ENCODE measurements at regions not wholly inside any gene's neighbourhood (a gene's known extent, or its start where the extent isn't known, plus 50 kb on each side); places are given as distances from the start of the nearest gene placed in this dataset.

- DNase-seq (ENCODE audit: low read depth in 4 of 6, low spot score in 6 of 6), result peak in 1 of 6 donors; percentile 63
- no peak overlapping the region for H3K27ac ChIP-seq (ENCODE audit: low read depth, low read length)
- peaks cover 34% of the 10 kb centered on the region for H3K4me1 ChIP-seq (ENCODE audit: control insufficient read depth, insufficient read depth, low read length)
- no peak overlapping the region for H3K4me3 ChIP-seq (ENCODE audit: low read depth, low read length)
- H3K9me3 ChIP-seq (ENCODE audit: control insufficient read depth, insufficient read depth, low read length), result no peaks in the 10 kb centered on the region
- WGBS (ENCODE audit: insufficient coverage), result 63% methylated on average over 1 of the region's 4 CpGs
- no peaks in the 10 kb centered on the region for H3K27me3 ChIP-seq (ENCODE audit: control insufficient read depth, insufficient read depth, low read length)
- no peaks in the 10 kb centered on the region for H3K36me3 ChIP-seq (ENCODE audit: control insufficient read depth, insufficient read depth, low read length)
Observed at GRCh38 chr17:73994946-73995345, 208.5 kb upstream of the RPL38 start.

- WGBS (ENCODE audit: insufficient coverage), result no CpG with 5 or more reads among the region's 3 CpGs
- DNase-seq (ENCODE audit: low read depth in 4 of 6, low spot score in 6 of 6), result peak in 1 of 6 donors; percentile 37
Observed at GRCh38 chr17:73997059-73997458, 206.4 kb upstream of the RPL38 start.

GRCh38 chr17:73998249-73998648 lies 205.2 kb upstream of the RPL38 start:
- Histone ChIP-seq H3K4me3 (ENCODE audit: low read depth, low read length) (no peak overlapping the region), H3K27ac (ENCODE audit: low read depth, low read length) (no peak overlapping the region), H3K36me3 (ENCODE audit: control insufficient read depth, insufficient read depth, low read length) (no peaks in the 10 kb centered on the region), H3K9me3 (ENCODE audit: control insufficient read depth, insufficient read depth, low read length) (no peaks in the 10 kb centered on the region), H3K27me3 (ENCODE audit: control insufficient read depth, insufficient read depth, low read length) (no peaks in the 10 kb centered on the region), H3K4me1 (ENCODE audit: control insufficient read depth, insufficient read depth, low read length) (peaks cover 22% of the 10 kb centered on the region)
- WGBS (ENCODE audit: insufficient coverage), result 83% methylated on average over 1 of the region's 4 CpGs
- DNase-seq (ENCODE audit: low read depth in 4 of 6, low spot score in 6 of 6), result peak in 1 of 6 donors; percentile 58

More at GRCh38 chr17:73997059-73997458, 206.4 kb upstream of the RPL38 start:
- Histone ChIP-seq H3K9me3 (ENCODE audit: control insufficient read depth, insufficient read depth, low read length) (no peaks in the 10 kb centered on the region), H3K4me1 (ENCODE audit: control insufficient read depth, insufficient read depth, low read length) (peaks cover 31% of the 10 kb centered on the region), H3K27me3 (ENCODE audit: control insufficient read depth, insufficient read depth, low read length) (no peaks in the 10 kb centered on the region), H3K36me3 (ENCODE audit: control insufficient read depth, insufficient read depth, low read length) (no peaks in the 10 kb centered on the region), H3K4me3 (ENCODE audit: low read depth, low read length) (no peak overlapping the region), H3K27ac (ENCODE audit: low read depth, low read length) (no peak overlapping the region)

GRCh38 chr17:73998653-73999645 lies 204.5 kb upstream of the RPL38 start:
- H3K36me3 ChIP-seq (ENCODE audit: control insufficient read depth, insufficient read depth, low read length), result no peaks in the 10 kb centered on the region
- H3K4me1 ChIP-seq (ENCODE audit: control insufficient read depth, insufficient read depth, low read length), result peaks cover 22% of the 10 kb centered on the region
- H3K9me3 ChIP-seq (ENCODE audit: control insufficient read depth, insufficient read depth, low read length), result no peaks in the 10 kb centered on the region
- no peak overlapping the region for H3K27ac ChIP-seq (ENCODE audit: low read depth, low read length)
- 12% methylated on average over 8 of the region's 23 CpGs for WGBS (ENCODE audit: insufficient coverage)
- H3K27me3 ChIP-seq (ENCODE audit: control insufficient read depth, insufficient read depth, low read length), result no peaks in the 10 kb centered on the region
- peak in 2 of 6 donors; percentile 25 to 65 for DNase-seq (ENCODE audit: low read depth in 4 of 6, low spot score in 6 of 6)
- H3K4me3 ChIP-seq (ENCODE audit: low read depth, low read length), result no peak overlapping the region

GRCh38 chr17:74001145-74001544 lies 202.3 kb upstream of the RPL38 start:
- Histone ChIP-seq H3K4me1 (ENCODE audit: control insufficient read depth, insufficient read depth, low read length) (peaks cover 27% of the 10 kb centered on the region), H3K9me3 (ENCODE audit: control insufficient read depth, insufficient read depth, low read length) (no peaks in the 10 kb centered on the region), H3K27me3 (ENCODE audit: control insufficient read depth, insufficient read depth, low read length) (no peaks in the 10 kb centered on the region), H3K27ac (ENCODE audit: low read depth, low read length) (no peak overlapping the region), H3K36me3 (ENCODE audit: control insufficient read depth, insufficient read depth, low read length) (no peaks in the 10 kb centered on the region), H3K4me3 (ENCODE audit: low read depth, low read length) (no peak overlapping the region)
- peak in 2 of 6 donors; percentile 65 to 93 for DNase-seq (ENCODE audit: low read depth in 4 of 6, low spot score in 6 of 6)
- 44% methylated on average over 2 of the region's 5 CpGs for WGBS (ENCODE audit: insufficient coverage)

- DNase-seq (ENCODE audit: low read depth in 4 of 6, low spot score in 6 of 6), result no peak
- no peak overlapping the region for H3K4me3 ChIP-seq (ENCODE audit: low read depth, low read length)
- 95% methylated on average over 4 of the region's 5 CpGs for WGBS (ENCODE audit: insufficient coverage)
- H3K36me3 ChIP-seq (ENCODE audit: control insufficient read depth, insufficient read depth, low read length), result no peaks in the 10 kb centered on the region
- H3K9me3 ChIP-seq (ENCODE audit: control insufficient read depth, insufficient read depth, low read length), result no peaks in the 10 kb centered on the region
- H3K27ac ChIP-seq (ENCODE audit: low read depth, low read length), result no peak overlapping the region
- peaks cover 33% of the 10 kb centered on the region for H3K4me1 ChIP-seq (ENCODE audit: control insufficient read depth, insufficient read depth, low read length)
- no peaks in the 10 kb centered on the region for H3K27me3 ChIP-seq (ENCODE audit: control insufficient read depth, insufficient read depth, low read length)
Observed at GRCh38 chr17:74002241-74002640, 201.2 kb upstream of the RPL38 start.

- Histone ChIP-seq H3K4me1 (ENCODE audit: control insufficient read depth, insufficient read depth, low read length) (peaks cover 32% of the 10 kb centered on the region), H3K4me3 (ENCODE audit: low read depth, low read length) (no peak overlapping the region)
- WGBS (ENCODE audit: insufficient coverage), result 89% methylated on average over 3 of the region's 7 CpGs
Observed at GRCh38 chr17:74004056-74004455, 199.4 kb upstream of the RPL38 start.

GRCh38 chr17:74005790-74006189 lies 197.7 kb upstream of the RPL38 start:
- Histone ChIP-seq H3K27ac (ENCODE audit: low read depth, low read length) (no peak overlapping the region), H3K4me1 (ENCODE audit: control insufficient read depth, insufficient read depth, low read length) (peaks cover 32% of the 10 kb centered on the region), H3K27me3 (ENCODE audit: control insufficient read depth, insufficient read depth, low read length) (peaks cover 11% of the 10 kb centered on the region), H3K4me3 (ENCODE audit: low read depth, low read length) (no peak overlapping the region), H3K36me3 (ENCODE audit: control insufficient read depth, insufficient read depth, low read length) (no peaks in the 10 kb centered on the region), H3K9me3 (ENCODE audit: control insufficient read depth, insufficient read depth, low read length) (no peaks in the 10 kb centered on the region)
- whole genome bisulfite sequencing (ENCODE audit: insufficient coverage), result 81% methylated on average over 9 of the region's 9 CpGs
- no peak for DNase-seq (ENCODE audit: low read depth in 4 of 6, low spot score in 6 of 6)

More at GRCh38 chr17:74004056-74004455, 199.4 kb upstream of the RPL38 start:
- Histone ChIP-seq H3K36me3 (ENCODE audit: control insufficient read depth, insufficient read depth, low read length) (no peaks in the 10 kb centered on the region), H3K27ac (ENCODE audit: low read depth, low read length) (no peak overlapping the region), H3K27me3 (ENCODE audit: control insufficient read depth, insufficient read depth, low read length) (peaks cover 3% of the 10 kb centered on the region), H3K9me3 (ENCODE audit: control insufficient read depth, insufficient read depth, low read length) (no peaks in the 10 kb centered on the region)
- DNase-seq (ENCODE audit: low read depth in 4 of 6, low spot score in 6 of 6), result no peak

GRCh38 chr17:74006371-74006770 lies 197.1 kb upstream of the RPL38 start:
- DNase-seq (ENCODE audit: low read depth in 4 of 6, low spot score in 6 of 6), result peak in 1 of 6 donors; percentile 61
- peaks cover 29% of the 10 kb centered on the region for H3K4me1 ChIP-seq (ENCODE audit: control insufficient read depth, insufficient read depth, low read length)
- WGBS (ENCODE audit: insufficient coverage), result 65% methylated on average over 8 of the region's 8 CpGs
- no peaks in the 10 kb centered on the region for H3K36me3 ChIP-seq (ENCODE audit: control insufficient read depth, insufficient read depth, low read length)
- H3K9me3 ChIP-seq (ENCODE audit: control insufficient read depth, insufficient read depth, low read length), result no peaks in the 10 kb centered on the region
- peaks cover 16% of the 10 kb centered on the region for H3K27me3 ChIP-seq (ENCODE audit: control insufficient read depth, insufficient read depth, low read length)
- H3K4me3 ChIP-seq (ENCODE audit: low read depth, low read length), result no peak overlapping the region
- H3K27ac ChIP-seq (ENCODE audit: low read depth, low read length), result no peak overlapping the region

- Histone ChIP-seq H3K4me1 (ENCODE audit: control insufficient read depth, insufficient read depth, low read length) (peaks cover 30% of the 10 kb centered on the region), H3K27me3 (ENCODE audit: control insufficient read depth, insufficient read depth, low read length) (peaks cover 16% of the 10 kb centered on the region), H3K27ac (ENCODE audit: low read depth, low read length) (no peak overlapping the region), H3K9me3 (ENCODE audit: control insufficient read depth, insufficient read depth, low read length) (no peaks in the 10 kb centered on the region), H3K4me3 (ENCODE audit: low read depth, low read length) (no peak overlapping the region), H3K36me3 (ENCODE audit: control insufficient read depth, insufficient read depth, low read length) (no peaks in the 10 kb centered on the region)
- WGBS (ENCODE audit: insufficient coverage), result 45% methylated on average over 7 of the region's 10 CpGs
- peak in 2 of 6 donors; percentile 39 to 68 for DNase-seq (ENCODE audit: low read depth in 4 of 6, low spot score in 6 of 6)
Observed at GRCh38 chr17:74008196-74008595, 195.3 kb upstream of the RPL38 start.

Data from spinal cord (tissue), 9 donors.